ENCODE measurements at regions not wholly inside any gene's neighbourhood (a gene's known extent, or its start where the extent isn't known, plus 50 kb on each side); places are given as distances from the start of the nearest gene placed in this dataset.

DNA sequence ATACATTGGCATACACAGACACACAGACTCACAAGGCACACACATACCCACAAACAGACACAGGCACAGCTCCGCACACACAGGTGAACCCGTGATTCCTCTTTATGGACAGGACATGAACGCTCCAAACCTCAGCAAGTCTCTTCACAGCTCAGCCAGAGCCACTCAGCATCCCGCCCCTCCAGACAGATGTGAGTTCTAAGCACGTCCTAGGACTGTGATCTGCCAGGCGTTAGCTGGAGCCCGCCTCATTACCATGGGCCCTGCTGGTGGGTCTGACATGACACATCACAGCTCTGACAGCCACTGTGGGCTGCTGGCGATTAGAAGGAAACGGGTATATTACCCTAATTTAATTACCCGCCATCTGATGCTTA is 176.7 kb upstream of the PPP2R2D start:
- DNase-seq, result no peak

DNA sequence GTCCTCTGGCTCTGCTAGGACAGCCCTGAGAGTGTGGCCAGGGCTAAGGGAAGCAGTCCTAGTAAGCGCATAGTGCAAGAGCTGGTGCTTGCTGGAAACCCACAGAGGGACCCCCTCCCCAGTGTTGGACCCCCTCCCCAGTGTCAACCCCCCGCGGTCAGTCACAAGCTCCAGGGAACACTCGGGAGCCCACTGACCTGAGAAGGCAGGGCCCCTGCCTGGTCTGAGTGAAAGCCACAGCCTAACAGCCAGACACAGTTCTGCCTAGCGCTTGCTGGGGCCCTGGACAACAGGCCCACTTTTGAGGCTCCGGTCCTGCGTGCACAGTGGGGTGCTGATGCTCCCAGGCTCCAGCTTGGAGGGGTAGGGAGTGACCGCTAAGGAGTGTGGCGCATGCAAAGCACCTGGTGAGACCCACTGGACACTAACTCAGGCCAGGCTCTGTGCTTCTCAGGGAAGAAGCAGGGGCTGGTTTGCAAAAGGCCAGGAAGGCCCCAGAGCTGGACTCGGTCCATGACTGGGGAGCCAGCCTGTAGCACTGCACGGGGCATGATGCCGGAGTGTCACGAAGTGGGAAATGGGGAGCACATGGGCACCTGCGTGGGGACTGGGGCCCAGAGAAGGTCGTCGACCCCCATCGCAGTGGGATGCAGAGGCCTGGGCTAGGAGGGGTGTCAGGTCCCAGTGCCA is 175.8 kb upstream of the PPP2R2D start:
- no peak for DNase-seq

DNA sequence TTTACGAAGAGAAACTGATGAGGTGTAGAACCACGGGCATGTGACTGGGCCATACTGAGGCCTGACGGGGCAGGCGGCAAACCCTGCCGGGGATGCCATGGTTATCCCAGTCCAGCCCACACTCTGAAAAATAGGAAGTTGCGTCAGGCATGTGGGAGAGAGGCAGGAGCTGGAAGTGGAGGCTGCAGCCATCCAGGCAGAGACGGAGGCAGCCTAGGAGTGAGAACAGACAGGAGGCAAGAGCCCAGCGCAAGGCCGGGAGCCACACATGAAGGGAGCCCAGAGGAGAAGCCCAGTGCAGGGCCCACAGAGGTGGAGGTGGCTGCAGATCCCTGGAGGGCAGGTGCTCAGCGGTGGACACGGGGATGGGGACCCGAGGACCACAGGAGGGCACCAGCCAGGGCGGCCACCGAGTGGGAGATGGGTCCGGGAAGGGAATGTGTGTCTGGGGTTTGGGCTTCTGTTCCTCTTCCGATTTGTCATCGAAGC is 175.2 kb upstream of the PPP2R2D start:
- DNase-seq, result no peak

GRCh38 chr10:131726076-131726880 is 174.5 kb upstream of the PPP2R2D start:
- DNase-seq, result no peak

GRCh38 chr10:131726967-131727366 is 173.8 kb upstream of the PPP2R2D start:
- DNase-seq, result no peak

GRCh38 chr10:131727560-131727959 is 173.2 kb upstream of the PPP2R2D start:
- no peak for DNase-seq

DNA sequence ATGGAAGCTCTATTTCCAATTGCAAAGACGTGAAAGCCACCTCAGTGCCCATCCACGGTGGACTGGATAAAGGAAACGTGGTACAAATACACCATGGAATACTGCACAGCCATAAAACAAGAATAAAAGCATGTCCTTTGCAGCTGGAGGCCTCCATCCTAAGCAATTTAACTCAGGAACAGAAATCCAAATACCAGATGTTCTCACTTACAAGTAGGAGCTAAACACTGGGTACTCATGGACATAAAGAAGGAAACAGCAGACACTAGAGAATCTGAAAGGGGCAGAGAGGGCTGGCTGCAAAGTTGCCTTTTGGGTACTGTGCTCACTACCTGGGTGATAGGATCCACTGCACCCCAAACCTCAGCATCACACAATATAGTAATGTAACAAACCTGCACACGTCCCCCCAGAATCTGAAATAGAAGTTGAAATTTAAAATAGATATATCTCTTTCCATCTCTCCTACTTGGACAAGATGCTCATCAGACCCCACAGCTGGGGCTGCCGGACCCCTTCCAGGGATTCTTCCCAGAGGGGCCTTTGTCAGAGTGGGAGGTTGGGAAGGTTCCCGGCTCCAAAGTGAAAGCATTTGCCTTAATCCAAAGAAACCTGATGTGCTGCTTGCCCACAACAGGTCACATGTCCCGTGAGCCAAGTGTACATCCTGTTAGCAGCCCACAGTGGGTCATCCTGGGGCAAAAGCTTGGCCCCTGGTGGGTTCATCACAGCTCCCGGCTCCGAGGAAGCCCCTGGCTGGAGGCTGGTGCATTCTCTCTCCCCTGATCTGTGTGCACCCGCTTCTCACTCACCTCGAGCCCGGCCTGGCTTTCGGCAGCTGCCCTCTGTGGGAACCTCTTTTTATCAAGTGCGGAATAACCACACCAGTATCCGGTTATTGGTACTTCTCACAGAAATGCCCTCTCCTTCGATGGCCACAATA is 172.3 kb upstream of the PPP2R2D start:
- DNase-seq, result no peak

GRCh38 chr10:131729361-131729760 is 171.4 kb upstream of the PPP2R2D start:
- DNase-seq, result no peak

- no peak for DNase-seq
Observed at GRCh38 chr10:131729938-131730660, 170.7 kb upstream of the PPP2R2D start.

GRCh38 chr10:131730771-131731497 is 169.9 kb upstream of the PPP2R2D start:
- no peak for DNase-seq

GRCh38 chr10:131731780-131732630 is 168.8 kb upstream of the PPP2R2D start:
- no peak for DNase-seq

- DNase-seq, result no peak
Observed at GRCh38 chr10:131732631-131733127, 168.1 kb upstream of the PPP2R2D start.

- no peak for DNase-seq
Observed at GRCh38 chr10:131733596-131733995, 167.2 kb upstream of the PPP2R2D start.

- no peak for DNase-seq
Observed at GRCh38 chr10:131735577-131735976, 165.2 kb upstream of the PPP2R2D start.

GRCh38 chr10:131736321-131736980 is 164.4 kb upstream of the PPP2R2D start:
- DNase-seq, result no peak

DNA sequence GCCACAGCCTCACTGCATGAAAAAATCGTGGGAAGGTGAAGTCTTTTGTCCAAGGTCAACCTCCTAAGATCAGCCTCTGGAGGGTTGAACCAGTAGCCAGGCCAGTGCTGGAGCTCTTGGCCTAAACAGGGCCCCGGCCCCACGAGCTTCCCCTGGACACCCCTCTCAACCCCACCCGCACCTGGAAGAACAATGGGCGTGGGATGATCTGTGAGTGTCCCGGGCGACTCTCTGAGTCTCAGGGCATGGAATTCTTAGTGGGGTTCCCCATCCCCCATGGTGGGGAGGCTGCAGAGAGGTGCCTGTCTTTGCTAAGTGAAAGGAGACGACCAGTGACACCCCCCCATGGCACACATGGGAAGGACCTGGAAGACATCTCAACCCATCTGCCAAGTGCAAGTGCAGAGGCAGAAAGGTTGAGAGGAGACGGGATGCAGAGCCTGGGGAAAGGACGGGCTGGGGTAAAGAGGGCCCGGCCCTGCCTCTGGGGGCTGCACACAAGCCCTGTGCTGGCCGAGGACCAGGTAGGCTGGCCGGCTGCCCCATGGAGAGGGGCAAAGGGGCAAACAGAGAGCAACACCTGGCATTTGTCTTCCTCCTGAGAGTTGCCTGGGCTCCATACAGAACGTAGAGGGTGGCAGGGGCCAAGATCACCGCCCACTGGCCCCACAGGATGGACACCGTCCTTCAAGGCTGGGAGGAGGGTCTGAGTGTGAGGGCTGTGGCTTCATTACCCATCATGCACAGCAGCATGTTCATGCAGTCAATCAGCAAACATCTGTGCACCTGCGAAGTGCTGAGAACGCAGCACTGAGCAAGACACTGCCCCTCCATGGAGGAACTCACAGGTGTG is 163.0 kb upstream of the PPP2R2D start:
- no peak for DNase-seq

DNA sequence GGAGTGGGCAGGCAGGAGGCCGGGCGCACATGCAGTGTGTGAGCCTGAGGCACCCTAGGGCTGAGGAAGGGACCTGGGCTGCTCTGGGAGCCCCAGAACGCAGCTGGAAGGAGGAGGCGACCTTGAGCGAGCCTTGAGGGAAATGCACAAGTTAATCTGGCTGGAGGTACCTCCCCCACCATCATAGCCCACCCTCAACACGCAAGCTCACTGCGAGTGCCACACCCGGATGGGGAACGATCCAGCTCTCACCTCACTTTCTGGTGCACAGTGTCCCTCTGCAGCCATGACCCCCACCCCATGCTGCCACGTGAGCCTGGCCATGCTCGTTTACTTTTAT is 162.4 kb upstream of the PPP2R2D start:
- no peak for DNase-seq

GRCh38 chr10:131739206-131739605 is 161.6 kb upstream of the PPP2R2D start:
- no peak for DNase-seq

GRCh38 chr10:131742500-131742951 is 158.3 kb upstream of the PPP2R2D start:
- DNase-seq, result no peak

Data from KG1 (cell line).